ENCODE measurements at regions not wholly inside any gene's neighbourhood (a gene's known extent, or its start where the extent isn't known, plus 50 kb on each side); places are given as distances from the start of the nearest gene placed in this dataset.

GRCh38 chr2:64243081-64244036 lies 99.1 kb upstream of the PELI1 start:
- TF ChIP-seq CTCF (IDR thresholded peaks at IDR 0.05; ENCODE audit: insufficient read depth, low read depth, low read length) = no peak
- no peak for DNase-seq (ENCODE audit: low read depth)
- no peaks in the 10 kb centered on the region for H3K36me3 ChIP-seq (ENCODE audit: control insufficient read depth, insufficient read depth, low read length)
- H3K27me3 ChIP-seq (ENCODE audit: control insufficient read depth, insufficient read depth, low read length) = peaks cover 6% of the 10 kb centered on the region
- no peak overlapping the region for H3K4me3 ChIP-seq (ENCODE audit: low read depth, low read length)
- ChIA-PET POLR2A (no interaction called here), CTCF (interaction anchor here (0.6 kb wide), 1 partner anchor 166 kb away, joined by 5 read pairs; no protein-coding TSS in a partner anchor)

- Histone ChIP-seq H3K4me3 (ENCODE audit: low read depth, low read length) (no peak overlapping the region), H3K27me3 (ENCODE audit: control insufficient read depth, insufficient read depth, low read length) (peaks cover 6% of the 10 kb centered on the region), H3K36me3 (ENCODE audit: control insufficient read depth, insufficient read depth, low read length) (no peaks in the 10 kb centered on the region)
- CTCF ChIA-PET = no interaction called here
- TF ChIP-seq CTCF (IDR thresholded peaks at IDR 0.05; ENCODE audit: insufficient read depth, low read depth, low read length) = no peak
- no peak for DNase-seq (ENCODE audit: low read depth)
- POLR2A ChIA-PET = no interaction called here
Measured at GRCh38 chr2:64244037-64244416, 99.8 kb upstream of the PELI1 start.

GRCh38 chr2:64245631-64246030 lies 101.4 kb upstream of the PELI1 start:
- no peak for TF ChIP-seq CTCF (IDR thresholded peaks at IDR 0.05; ENCODE audit: insufficient read depth, low read depth, low read length)
- Histone ChIP-seq H3K4me3 (ENCODE audit: low read depth, low read length) (no peak overlapping the region), H3K27me3 (ENCODE audit: control insufficient read depth, insufficient read depth, low read length) (peaks cover 12% of the 10 kb centered on the region), H3K36me3 (ENCODE audit: control insufficient read depth, insufficient read depth, low read length) (no peaks in the 10 kb centered on the region)
- ChIA-PET CTCF (no interaction called here), POLR2A (no interaction called here)
- DNase-seq (ENCODE audit: low read depth) = no peak

GRCh38 chr2:64246962-64247361 lies 102.7 kb upstream of the PELI1 start:
- no peak for DNase-seq (ENCODE audit: low read depth)
- no peak overlapping the region for H3K4me3 ChIP-seq (ENCODE audit: low read depth, low read length)
- ChIA-PET POLR2A (interaction anchor here (0.7 kb wide), 1 partner anchor 159 kb away, joined by 3 read pairs; no protein-coding TSS in a partner anchor), CTCF (interaction anchor here (0.6 to 0.9 kb wide), 2 partner anchors 11 to 30 kb away, joined by 3 read pairs; no protein-coding TSS in a partner anchor)
- peaks cover 12% of the 10 kb centered on the region for H3K27me3 ChIP-seq (ENCODE audit: control insufficient read depth, insufficient read depth, low read length)
- TF ChIP-seq CTCF (IDR thresholded peaks at IDR 0.05; ENCODE audit: insufficient read depth, low read depth, low read length) = no peak
- H3K36me3 ChIP-seq (ENCODE audit: control insufficient read depth, insufficient read depth, low read length) = no peaks in the 10 kb centered on the region

GRCh38 chr2:64249426-64249825 lies 105.2 kb upstream of the PELI1 start:
- ChIA-PET CTCF (no interaction called here), POLR2A (no interaction called here)
- DNase-seq (ENCODE audit: low read depth) = no peak
- H3K4me3 ChIP-seq (ENCODE audit: low read depth, low read length) = no peak overlapping the region
- H3K36me3 ChIP-seq (ENCODE audit: control insufficient read depth, insufficient read depth, low read length) = no peaks in the 10 kb centered on the region
- H3K27me3 ChIP-seq (ENCODE audit: control insufficient read depth, insufficient read depth, low read length) = peaks cover 8% of the 10 kb centered on the region
- TF ChIP-seq CTCF (IDR thresholded peaks at IDR 0.05; ENCODE audit: insufficient read depth, low read depth, low read length) = no peak
